Duodenal mucosa (tissue), 2 donors: ENCODE measurements at regions not wholly inside any gene's neighbourhood (a gene's known extent, or its start where the extent isn't known, plus 50 kb on each side); places are given as distances from the start of the nearest gene placed in this dataset.

ENCODE experiments used
- H3K27ac ChIP-seq: one replicate; pipeline ENCODE4 v1.7.0; 2013; ENCODE audit warnings: low read depth, low read length
- H3K27me3 ChIP-seq, 2 donors: one replicate each; pipeline ENCODE4 v1.7.0; 2013; ENCODE audit warnings: low read length in 2 of 2, control low read depth in 1 of 2; ENCODE audit not compliant: insufficient read depth in 2 of 2, control insufficient read depth in 1 of 2
- H3K36me3 ChIP-seq, 2 donors: one replicate each; pipeline ENCODE4 v1.7.0; 2013; ENCODE audit warnings: low read length in 2 of 2, control low read depth in 1 of 2; ENCODE audit not compliant: insufficient read depth in 2 of 2, control insufficient read depth in 1 of 2
- H3K4me1 ChIP-seq, 2 donors: one replicate each; pipeline ENCODE4 v1.7.0; 2013; ENCODE audit warnings: low read length in 2 of 2, control low read depth in 1 of 2; ENCODE audit not compliant: insufficient read depth in 2 of 2, control insufficient read depth in 1 of 2
- H3K4me3 ChIP-seq, 2 donors: one replicate each; pipeline ENCODE4 v1.7.0; 2013; ENCODE audit warnings: low read length in 2 of 2, low read depth in 1 of 2
- H3K9ac ChIP-seq, 2 donors: one replicate each; pipeline ENCODE4 v1.7.0; 2013; ENCODE audit warnings: low read length in 2 of 2, low read depth in 1 of 2
- H3K9me3 ChIP-seq, 2 donors: one replicate each; pipeline ENCODE4 v1.7.0; 2013; ENCODE audit warnings: low read length in 2 of 2, control low read depth in 1 of 2; ENCODE audit not compliant: control insufficient read depth in 1 of 2

DNA sequence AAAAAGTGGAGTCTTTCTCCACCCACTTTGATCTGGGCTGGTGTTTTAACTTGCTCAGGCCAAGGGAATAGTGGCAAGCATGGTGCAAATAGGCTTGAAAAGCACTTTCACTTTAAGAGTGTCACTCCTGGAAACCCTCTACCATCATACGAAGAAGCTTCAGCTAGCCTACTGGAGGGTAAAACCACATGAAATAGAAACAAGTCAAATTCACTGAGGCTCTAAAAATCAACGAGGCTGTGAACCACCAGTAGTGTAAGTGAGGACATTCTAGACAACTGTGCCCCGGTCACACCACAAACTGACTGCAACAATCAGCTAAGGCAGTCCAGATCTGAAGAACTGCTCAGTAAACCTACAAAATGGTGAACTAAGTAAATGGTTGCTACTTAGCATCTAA lies 2366.3 kb upstream of the C9orf72 start:
- Histone ChIP-seq H3K9ac (no peak overlapping the region), H3K27me3 (no peaks in the 10 kb centered on the region), H3K36me3 (no peaks in the 10 kb centered on the region)

GRCh38 chr9:29945012-29945411 lies 2371.7 kb upstream of the C9orf72 start:
- Histone ChIP-seq H3K4me1 (no peaks in the 10 kb centered on the region), H3K9ac (no peak overlapping the region), H3K27ac (no peak overlapping the region), H3K27me3 (no peaks in the 10 kb centered on the region), H3K9me3 (no peaks in the 10 kb centered on the region), H3K4me3 (no peak overlapping the region), H3K36me3 (no peaks in the 10 kb centered on the region)

More for the DNA sequence above, 2366.3 kb upstream of the C9orf72 start:
- Histone ChIP-seq H3K27ac (no peak overlapping the region), H3K4me3 (no peak overlapping the region), H3K4me1 (no peaks in the 10 kb centered on the region), H3K9me3 (peaks cover 0 to 6% of the 10 kb centered on the region in 2 donors)

GRCh38 chr9:29958469-29958868 lies 2385.2 kb upstream of the C9orf72 start:
- Histone ChIP-seq H3K27me3 (no peaks in the 10 kb centered on the region), H3K4me3 (no peak overlapping the region), H3K27ac (no peak overlapping the region)

GRCh38 chr9:29965834-29966233 lies 2392.6 kb upstream of the C9orf72 start:
- H3K9ac ChIP-seq: no peak overlapping the region

More at GRCh38 chr9:29958469-29958868, 2385.2 kb upstream of the C9orf72 start:
- Histone ChIP-seq H3K9ac (no peak overlapping the region), H3K4me1 (no peaks in the 10 kb centered on the region), H3K9me3 (no peaks in the 10 kb centered on the region), H3K36me3 (no peaks in the 10 kb centered on the region)

GRCh38 chr9:29966247-29966646 lies 2393.0 kb upstream of the C9orf72 start:
- H3K4me1 ChIP-seq: no peaks in the 10 kb centered on the region

More at GRCh38 chr9:29965834-29966233, 2392.6 kb upstream of the C9orf72 start:
- no peaks in the 10 kb centered on the region for H3K36me3 ChIP-seq
- no peak overlapping the region for H3K4me3 ChIP-seq
- H3K9me3 ChIP-seq: no peaks in the 10 kb centered on the region
- no peaks in the 10 kb centered on the region for H3K4me1 ChIP-seq
- no peaks in the 10 kb centered on the region for H3K27me3 ChIP-seq
- H3K27ac ChIP-seq: no peak overlapping the region

GRCh38 chr9:29968831-29969230 lies 2395.6 kb upstream of the C9orf72 start:
- Histone ChIP-seq H3K27me3 (no peaks in the 10 kb centered on the region), H3K9ac (no peak overlapping the region), H3K36me3 (no peaks in the 10 kb centered on the region), H3K4me3 (no peak overlapping the region), H3K9me3 (no peaks in the 10 kb centered on the region), H3K4me1 (no peaks in the 10 kb centered on the region), H3K27ac (no peak overlapping the region)

More at GRCh38 chr9:29966247-29966646, 2393.0 kb upstream of the C9orf72 start:
- Histone ChIP-seq H3K27me3 (no peaks in the 10 kb centered on the region), H3K36me3 (no peaks in the 10 kb centered on the region), H3K9ac (no peak overlapping the region), H3K9me3 (no peaks in the 10 kb centered on the region), H3K4me3 (no peak overlapping the region), H3K27ac (no peak overlapping the region)

GRCh38 chr9:29969408-29969807 lies 2396.1 kb upstream of the C9orf72 start:
- Histone ChIP-seq H3K9ac (no peak overlapping the region), H3K27ac (no peak overlapping the region), H3K4me1 (no peaks in the 10 kb centered on the region)

GRCh38 chr9:29969856-29970647 lies 2396.8 kb upstream of the C9orf72 start:
- Histone ChIP-seq H3K4me1 (no peaks in the 10 kb centered on the region), H3K36me3 (no peaks in the 10 kb centered on the region), H3K27me3 (no peaks in the 10 kb centered on the region), H3K27ac (no peak overlapping the region), H3K4me3 (no peak overlapping the region), H3K9me3 (no peaks in the 10 kb centered on the region), H3K9ac (no peak overlapping the region)

More at GRCh38 chr9:29969408-29969807, 2396.1 kb upstream of the C9orf72 start:
- Histone ChIP-seq H3K4me3 (no peak overlapping the region), H3K9me3 (no peaks in the 10 kb centered on the region), H3K27me3 (no peaks in the 10 kb centered on the region), H3K36me3 (no peaks in the 10 kb centered on the region)

DNA sequence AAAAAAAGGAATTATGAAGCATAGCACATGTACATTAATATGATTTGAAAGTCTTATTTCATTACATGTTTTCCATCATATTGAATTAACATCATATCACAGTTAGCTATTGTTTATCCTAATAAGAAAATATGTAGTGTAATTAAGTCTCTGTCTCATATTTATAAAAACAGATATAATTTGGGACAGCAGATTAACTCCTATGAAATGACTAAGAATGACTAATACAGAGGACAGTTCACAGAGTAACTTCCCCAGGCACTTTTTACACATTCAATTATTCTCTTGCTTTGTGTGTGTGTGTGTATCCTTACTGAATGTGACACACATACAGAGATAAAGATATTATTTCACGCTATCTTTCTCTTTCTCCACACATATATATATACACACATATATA lies 2400.9 kb upstream of the C9orf72 start:
- no peaks in the 10 kb centered on the region for H3K27me3 ChIP-seq
- H3K36me3 ChIP-seq: no peaks in the 10 kb centered on the region
- H3K9me3 ChIP-seq: no peaks in the 10 kb centered on the region
- H3K4me3 ChIP-seq: no peak overlapping the region
- H3K4me1 ChIP-seq: no peaks in the 10 kb centered on the region
- no peak overlapping the region for H3K27ac ChIP-seq
- H3K9ac ChIP-seq: no peak overlapping the region

DNA sequence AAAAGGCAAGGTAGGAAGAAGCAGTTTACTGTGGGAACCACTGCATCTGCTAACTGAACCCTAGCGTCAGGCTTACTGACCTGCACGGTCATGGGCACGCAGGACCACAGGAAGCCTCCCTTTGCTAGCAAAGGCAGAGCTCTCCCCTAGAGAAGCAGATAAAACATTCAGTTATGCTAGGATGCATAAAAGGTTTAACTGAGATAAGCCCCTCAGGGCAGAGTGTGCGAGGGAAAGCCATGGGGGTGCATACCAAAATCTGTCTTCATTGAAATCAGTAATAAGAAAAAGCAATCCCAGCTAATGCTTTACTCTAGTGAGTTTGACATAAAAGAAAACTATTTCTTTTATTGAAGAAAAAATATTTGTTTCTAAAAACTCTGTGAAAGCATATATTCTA lies 2403.7 kb upstream of the C9orf72 start:
- Histone ChIP-seq H3K27ac (no peak overlapping the region), H3K4me3 (no peak overlapping the region), H3K9me3 (no peaks in the 10 kb centered on the region), H3K4me1 (no peaks in the 10 kb centered on the region), H3K9ac (no peak overlapping the region), H3K27me3 (no peaks in the 10 kb centered on the region), H3K36me3 (no peaks in the 10 kb centered on the region)
